GM13977 (cell line): ENCODE measurements at regions not wholly inside any gene's neighbourhood (a gene's known extent, or its start where the extent isn't known, plus 50 kb on each side); places are given as distances from the start of the nearest gene placed in this dataset.

Source experiments
- DNase-seq: peaks from one replicate; pipeline ENCODE4 v3.0.0; 2012; ENCODE audit warnings: low spot score
- in situ Hi-C: fragments of 300-500 bp; cut with MboI; formaldehyde crosslinking; loops from one replicate; pipeline ENCODE4 v1.12.0; 2022; ENCODE audit warnings: low sequenced_read_pairs, low pct_unique_long_range_greater_than_20kb, mixed read lengths, inconsistent platforms; ENCODE audit not compliant: unreplicated experiment
- TF ChIP-seq, protein P1 (sequence below): IDR thresholded peaks from 2 replicates; pipeline ENCODE4 v1.5.1; 2012; ENCODE audit warnings: mild to moderate bottlenecking, control low read depth; ENCODE audit not compliant: insufficient read depth; ENCODE audit errors: extremely low read depth, missing control alignments

DNA sequence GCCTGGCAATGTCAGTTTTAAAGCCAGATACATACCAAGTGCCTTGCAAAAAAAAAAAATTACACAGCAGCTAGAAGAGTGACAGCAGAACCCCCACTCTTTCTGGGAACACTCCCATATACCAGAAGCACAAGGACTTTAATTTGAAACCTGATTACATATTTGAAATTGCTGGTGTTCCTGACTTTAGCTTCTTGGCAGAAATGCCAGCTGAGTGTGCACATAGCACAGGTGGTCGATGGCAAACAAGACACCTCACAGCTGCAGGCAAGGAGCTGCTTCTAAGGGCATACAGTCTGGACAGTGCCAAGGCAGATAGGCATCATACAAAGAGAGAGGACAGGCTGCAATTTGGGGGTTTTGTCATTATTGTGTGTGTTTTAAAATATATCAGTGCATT is 150.7 kb upstream of the SGK1 start:
- in situ Hi-C loops = no loop called here
- DNase-seq = no peak
- TF ChIP-seq, protein P1, sequence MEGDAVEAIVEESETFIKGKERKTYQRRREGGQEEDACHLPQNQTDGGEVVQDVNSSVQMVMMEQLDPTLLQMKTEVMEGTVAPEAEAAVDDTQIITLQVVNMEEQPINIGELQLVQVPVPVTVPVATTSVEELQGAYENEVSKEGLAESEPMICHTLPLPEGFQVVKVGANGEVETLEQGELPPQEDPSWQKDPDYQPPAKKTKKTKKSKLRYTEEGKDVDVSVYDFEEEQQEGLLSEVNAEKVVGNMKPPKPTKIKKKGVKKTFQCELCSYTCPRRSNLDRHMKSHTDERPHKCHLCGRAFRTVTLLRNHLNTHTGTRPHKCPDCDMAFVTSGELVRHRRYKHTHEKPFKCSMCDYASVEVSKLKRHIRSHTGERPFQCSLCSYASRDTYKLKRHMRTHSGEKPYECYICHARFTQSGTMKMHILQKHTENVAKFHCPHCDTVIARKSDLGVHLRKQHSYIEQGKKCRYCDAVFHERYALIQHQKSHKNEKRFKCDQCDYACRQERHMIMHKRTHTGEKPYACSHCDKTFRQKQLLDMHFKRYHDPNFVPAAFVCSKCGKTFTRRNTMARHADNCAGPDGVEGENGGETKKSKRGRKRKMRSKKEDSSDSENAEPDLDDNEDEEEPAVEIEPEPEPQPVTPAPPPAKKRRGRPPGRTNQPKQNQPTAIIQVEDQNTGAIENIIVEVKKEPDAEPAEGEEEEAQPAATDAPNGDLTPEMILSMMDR = no peak

DNA sequence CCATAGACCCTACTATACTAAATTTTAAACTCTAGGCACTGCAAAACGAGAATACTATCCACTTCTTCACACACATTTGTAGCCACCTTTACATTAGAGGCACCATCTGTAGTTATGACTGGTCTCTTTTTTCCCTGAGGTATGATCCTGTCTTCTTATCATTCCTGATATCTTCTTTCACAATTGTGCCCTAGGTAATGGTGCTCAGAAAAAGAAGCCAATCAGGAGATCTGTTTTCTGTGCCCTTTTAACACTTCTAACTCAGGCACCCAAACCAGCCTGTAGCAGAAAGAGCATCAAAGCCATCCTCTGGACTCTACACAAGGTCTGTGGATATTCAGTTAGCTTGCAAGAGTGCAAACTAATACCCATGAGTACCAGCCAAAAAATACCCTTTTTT is 149.7 kb upstream of the SGK1 start:
- TF ChIP-seq, protein P1 = no peak
- no peak for DNase-seq
- in situ Hi-C loops = no loop called here

DNA sequence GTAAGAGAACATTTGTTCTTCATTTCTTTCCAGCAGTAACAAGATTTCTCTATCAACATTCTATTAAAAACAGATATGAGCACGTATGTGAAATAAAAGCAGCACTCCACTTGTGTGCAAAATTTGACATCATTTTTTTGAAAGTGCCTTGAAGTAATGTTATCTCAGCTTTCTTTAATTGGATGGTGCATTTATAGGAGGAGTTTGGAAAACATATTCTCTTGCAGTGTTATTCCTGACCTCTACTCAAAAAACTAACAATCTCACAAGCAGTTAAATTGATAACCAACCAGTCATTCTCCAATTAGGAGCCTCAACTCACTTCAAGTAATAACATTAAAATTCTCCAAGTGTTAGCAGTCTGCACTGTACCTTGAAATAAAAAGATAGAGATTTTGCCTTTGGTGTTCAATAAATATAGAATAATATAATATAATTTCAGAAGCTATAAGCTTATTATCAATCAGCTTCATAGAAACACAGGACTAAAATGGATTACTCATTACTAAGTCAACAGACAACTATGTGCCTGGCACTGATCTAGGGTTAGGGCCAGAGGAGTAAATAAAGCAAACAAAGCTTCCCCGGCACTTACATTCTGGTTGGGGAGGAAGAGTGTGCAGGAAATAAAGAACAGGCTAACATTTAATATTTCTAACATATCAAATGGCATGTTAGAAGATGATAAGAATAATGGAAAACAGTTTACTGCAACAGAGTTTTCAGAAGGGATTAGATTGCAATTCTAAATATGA is 149.0 kb upstream of the SGK1 start:
- DNase-seq = no peak
- in situ Hi-C loops = no loop called here
- TF ChIP-seq, protein P1 = no peak

DNA sequence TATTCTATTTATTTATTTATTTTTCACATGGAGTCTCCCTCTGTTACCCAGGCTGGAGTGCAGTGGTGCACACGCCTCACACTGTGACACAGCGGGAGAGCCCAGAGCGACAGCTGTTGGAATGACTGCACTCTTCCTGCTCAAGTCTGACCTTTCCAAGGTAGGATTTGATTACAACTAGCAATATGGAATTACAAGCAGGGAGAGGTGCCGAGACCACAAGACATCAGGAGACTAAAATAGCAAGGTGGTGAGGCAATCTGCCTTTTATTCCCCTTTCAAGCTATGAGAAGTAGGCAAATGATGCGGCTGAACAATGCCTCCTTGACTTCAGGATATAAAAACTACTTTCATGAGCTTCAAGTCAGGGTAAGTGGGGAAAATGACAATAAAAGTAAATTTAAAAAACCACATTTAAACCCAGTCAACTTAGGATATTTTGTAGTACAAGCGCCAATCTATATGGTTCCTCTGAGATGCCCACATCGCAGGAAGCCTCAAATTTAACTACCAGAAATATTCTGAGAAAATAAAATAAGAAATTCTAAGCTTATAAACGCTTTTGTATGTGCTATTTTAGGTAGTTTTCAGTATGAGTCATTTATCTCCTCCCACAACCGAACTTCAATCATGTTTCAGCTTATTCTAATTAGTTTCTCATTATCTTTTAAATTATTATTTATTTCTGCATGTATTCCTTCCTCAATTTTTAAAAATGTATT is 146.9 kb upstream of the SGK1 start:
- TF ChIP-seq, protein P1 = no peak
- in situ Hi-C loops = no loop called here
- peak; percentile 23 for DNase-seq

DNA sequence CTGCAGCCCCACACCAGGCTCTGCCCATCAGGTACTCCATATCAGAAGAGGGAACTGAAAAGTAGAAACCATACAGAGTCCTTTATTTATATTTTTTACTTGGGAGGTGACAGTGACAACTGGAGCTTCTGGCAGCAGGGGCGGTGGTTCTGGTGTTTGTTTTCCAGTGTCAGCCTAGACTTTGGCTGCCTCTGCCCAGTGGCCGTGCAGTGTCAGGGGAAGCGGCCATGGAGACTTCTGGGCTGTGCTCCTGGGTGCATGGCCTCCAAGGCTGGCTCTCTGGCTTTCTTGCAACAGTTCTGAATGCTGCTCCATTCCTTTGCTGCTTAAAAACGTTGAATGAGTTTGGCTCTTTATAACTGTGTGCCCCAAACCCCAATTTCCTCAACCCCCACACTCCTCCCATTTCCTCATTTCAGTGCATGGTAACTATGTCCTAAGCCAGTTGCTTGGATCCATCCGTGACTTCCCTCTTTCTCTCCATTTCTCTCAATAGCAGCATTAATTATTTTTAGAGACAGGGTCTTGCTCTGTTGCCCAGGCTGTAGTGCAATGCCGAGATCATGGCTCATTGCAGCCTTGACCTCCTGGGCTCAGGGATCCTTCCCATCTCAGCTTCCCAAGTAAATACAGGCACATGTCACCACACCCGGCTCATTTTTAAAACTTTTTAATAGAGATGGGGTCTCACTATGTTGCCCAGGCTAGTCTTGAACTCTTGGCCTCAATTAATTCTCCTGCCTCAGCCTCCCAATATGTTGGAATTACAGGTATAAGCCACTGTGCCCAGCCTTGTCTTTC is 141.1 kb upstream of the SGK1 start:
- in situ Hi-C loops = no loop called here
- no peak for DNase-seq
- TF ChIP-seq, protein P1 = no peak

DNA sequence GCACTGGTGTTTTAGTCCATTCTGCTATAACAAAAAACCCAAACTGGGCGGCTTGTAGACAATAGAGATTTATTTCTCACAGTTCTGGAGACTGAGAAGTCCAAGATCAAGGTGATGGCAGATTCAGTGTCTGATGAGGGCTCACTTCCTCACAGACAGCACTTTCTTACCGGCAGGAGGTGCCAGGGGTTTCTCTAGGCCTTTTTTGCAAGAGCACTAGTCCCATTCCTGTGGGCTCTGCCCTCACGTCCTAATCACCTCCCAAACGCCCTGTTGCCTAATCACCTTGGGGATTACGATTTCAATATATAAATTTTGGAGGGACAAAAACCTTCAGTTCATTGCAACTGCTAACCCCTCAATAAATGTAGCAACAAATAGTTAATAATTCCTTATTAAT is 140.0 kb upstream of the SGK1 start:
- DNase-seq = no peak
- TF ChIP-seq, protein P1 = no peak
- in situ Hi-C loops = no loop called here
